RWPE2 (cell line): ENCODE measurements at regions not wholly inside any gene's neighbourhood (a gene's known extent, or its start where the extent isn't known, plus 50 kb on each side); places are given as distances from the start of the nearest gene placed in this dataset.

Source experiments
- ATAC-seq: fragments of 200-7000 bp; cut with Tn5 transposase; 3 replicates; pipeline ENCODE4 v1.9.1; 2021; ENCODE audit warnings: low read depth
- DNase-seq: peaks from one replicate; pipeline ENCODE4 v3.0.0-alpha.2; 2020; ENCODE audit warnings: low spot score
- H3K27ac ChIP-seq: fragments of 450-650 bp; 2 replicates; pipeline ENCODE4 v1.5.1; 2017; ENCODE audit warnings: mild to moderate bottlenecking; ENCODE audit not compliant: poor library complexity, severe bottlenecking
- H3K27me3 ChIP-seq: fragments of 250-450 bp; sonication (Bioruptor Pico); 2 replicates; pipeline ENCODE4 v1.5.1; 2021; ENCODE audit warnings: mild to moderate bottlenecking, moderate library complexity; ENCODE audit not compliant: insufficient read depth, poor library complexity, severe bottlenecking
- H3K36me3 ChIP-seq: fragments of 250-450 bp; sonication (Bioruptor Pico); 2 replicates; pipeline ENCODE4 v1.5.1; 2020; ENCODE audit warnings: low read depth, mild to moderate bottlenecking, moderate library complexity
- H3K4me1 ChIP-seq: fragments of 250-450 bp; sonication (Bioruptor Pico); 2 replicates; pipeline ENCODE4 v1.5.1; 2021; ENCODE audit warnings: mild to moderate bottlenecking, moderate library complexity; ENCODE audit not compliant: insufficient read depth, poor library complexity, severe bottlenecking
- H3K4me3 ChIP-seq: fragments of 250-450 bp; sonication (Bioruptor Pico); 2 replicates; pipeline ENCODE4 v1.5.1; 2021; ENCODE audit warnings: mild to moderate bottlenecking, moderate library complexity; ENCODE audit not compliant: severe bottlenecking
- H3K9me3 ChIP-seq: fragments of 250-450 bp; sonication (Bioruptor Pico); 2 replicates; pipeline ENCODE4 v1.5.1; 2021; ENCODE audit warnings: mild to moderate bottlenecking, moderate library complexity; ENCODE audit not compliant: severe bottlenecking
- TF ChIP-seq, protein P1 (sequence below): fragments of 450-650 bp; IDR thresholded peaks from one replicate; pipeline ENCODE4 v1.5.1; 2017; ENCODE audit warnings: mild to moderate bottlenecking, moderate library complexity; ENCODE audit not compliant: poor library complexity, severe bottlenecking

DNA sequence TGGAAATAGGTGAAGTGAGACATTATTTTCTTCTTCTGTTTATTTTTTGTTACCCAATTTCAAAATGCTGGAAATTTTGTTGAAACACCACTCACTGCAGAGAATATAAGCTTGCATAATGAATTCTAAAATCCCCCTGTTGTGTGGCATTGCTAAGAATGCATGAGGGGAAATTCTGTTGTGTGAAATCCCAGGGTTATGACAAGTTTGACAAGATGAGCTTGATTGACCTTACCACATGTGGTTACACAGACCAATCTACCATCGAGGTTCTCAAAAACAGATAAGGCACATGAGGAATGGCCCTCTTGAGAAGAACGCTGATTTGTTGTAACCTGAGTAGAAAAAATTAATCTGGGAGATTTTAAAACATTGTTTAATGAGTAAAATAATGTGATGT is 261.6 kb upstream of the MMADHC start:
- H3K36me3 ChIP-seq = no peaks in the 10 kb centered on the region
- no peak overlapping the region for H3K4me3 ChIP-seq
- ATAC-seq (no peak), DNase-seq (no peak)
- TF ChIP-seq, protein P1, sequence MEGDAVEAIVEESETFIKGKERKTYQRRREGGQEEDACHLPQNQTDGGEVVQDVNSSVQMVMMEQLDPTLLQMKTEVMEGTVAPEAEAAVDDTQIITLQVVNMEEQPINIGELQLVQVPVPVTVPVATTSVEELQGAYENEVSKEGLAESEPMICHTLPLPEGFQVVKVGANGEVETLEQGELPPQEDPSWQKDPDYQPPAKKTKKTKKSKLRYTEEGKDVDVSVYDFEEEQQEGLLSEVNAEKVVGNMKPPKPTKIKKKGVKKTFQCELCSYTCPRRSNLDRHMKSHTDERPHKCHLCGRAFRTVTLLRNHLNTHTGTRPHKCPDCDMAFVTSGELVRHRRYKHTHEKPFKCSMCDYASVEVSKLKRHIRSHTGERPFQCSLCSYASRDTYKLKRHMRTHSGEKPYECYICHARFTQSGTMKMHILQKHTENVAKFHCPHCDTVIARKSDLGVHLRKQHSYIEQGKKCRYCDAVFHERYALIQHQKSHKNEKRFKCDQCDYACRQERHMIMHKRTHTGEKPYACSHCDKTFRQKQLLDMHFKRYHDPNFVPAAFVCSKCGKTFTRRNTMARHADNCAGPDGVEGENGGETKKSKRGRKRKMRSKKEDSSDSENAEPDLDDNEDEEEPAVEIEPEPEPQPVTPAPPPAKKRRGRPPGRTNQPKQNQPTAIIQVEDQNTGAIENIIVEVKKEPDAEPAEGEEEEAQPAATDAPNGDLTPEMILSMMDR = no peak
- no peaks in the 10 kb centered on the region for H3K9me3 ChIP-seq
- H3K27ac ChIP-seq = no peak overlapping the region
- no peaks in the 10 kb centered on the region for H3K4me1 ChIP-seq
- no peaks in the 10 kb centered on the region for H3K27me3 ChIP-seq

DNA sequence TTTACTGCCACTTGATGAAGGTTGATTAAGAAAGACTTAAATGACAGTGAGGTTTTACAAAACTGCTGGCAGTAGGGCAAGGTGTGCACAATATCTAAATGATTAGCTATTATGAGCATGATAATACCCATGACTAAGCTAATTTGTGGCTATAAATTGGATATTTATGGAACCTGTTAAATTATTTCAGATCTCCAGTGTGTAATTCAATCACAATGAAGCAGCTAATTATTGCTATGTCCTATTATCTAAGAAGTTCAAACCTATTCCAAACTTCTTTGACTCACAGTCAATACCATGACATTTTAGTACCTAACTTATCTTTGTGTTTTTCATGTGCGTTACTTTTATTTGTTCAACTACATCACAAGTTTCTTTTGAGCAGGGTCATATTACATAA is 253.8 kb upstream of the MMADHC start:
- Histone ChIP-seq H3K4me1 (no peaks in the 10 kb centered on the region), H3K4me3 (no peak overlapping the region), H3K27ac (no peak overlapping the region), H3K9me3 (no peaks in the 10 kb centered on the region), H3K36me3 (no peaks in the 10 kb centered on the region), H3K27me3 (no peaks in the 10 kb centered on the region)
- ATAC-seq (no peak), DNase-seq (no peak)
- TF ChIP-seq, protein P1 = no peak

DNA sequence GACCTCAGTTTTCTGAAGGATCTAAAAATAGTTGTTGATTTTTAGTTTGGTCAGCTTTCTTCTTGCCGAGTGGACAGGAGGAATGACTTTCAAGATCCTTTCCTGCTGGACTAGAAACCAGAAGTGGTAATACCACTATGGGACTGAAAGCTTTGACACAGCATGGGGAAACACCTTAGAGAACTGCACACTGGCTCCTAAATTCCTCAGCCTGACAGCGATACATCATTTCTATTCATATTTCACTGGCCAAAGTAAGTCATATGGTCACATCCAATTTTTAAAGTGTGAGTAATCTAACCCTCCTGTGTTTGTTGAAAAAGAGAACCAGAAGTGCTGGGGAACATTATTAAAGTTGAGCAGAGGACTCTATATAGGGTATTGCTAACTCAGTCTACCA is 244.7 kb upstream of the MMADHC start:
- no peak for ATAC-seq
- H3K9me3 ChIP-seq = no peaks in the 10 kb centered on the region
- H3K27ac ChIP-seq = no peak overlapping the region
- H3K4me3 ChIP-seq = no peak overlapping the region
- no peaks in the 10 kb centered on the region for H3K27me3 ChIP-seq
- TF ChIP-seq, protein P1 = no peak
- DNase-seq = no peak
- no peaks in the 10 kb centered on the region for H3K36me3 ChIP-seq
- H3K4me1 ChIP-seq = no peaks in the 10 kb centered on the region

DNA sequence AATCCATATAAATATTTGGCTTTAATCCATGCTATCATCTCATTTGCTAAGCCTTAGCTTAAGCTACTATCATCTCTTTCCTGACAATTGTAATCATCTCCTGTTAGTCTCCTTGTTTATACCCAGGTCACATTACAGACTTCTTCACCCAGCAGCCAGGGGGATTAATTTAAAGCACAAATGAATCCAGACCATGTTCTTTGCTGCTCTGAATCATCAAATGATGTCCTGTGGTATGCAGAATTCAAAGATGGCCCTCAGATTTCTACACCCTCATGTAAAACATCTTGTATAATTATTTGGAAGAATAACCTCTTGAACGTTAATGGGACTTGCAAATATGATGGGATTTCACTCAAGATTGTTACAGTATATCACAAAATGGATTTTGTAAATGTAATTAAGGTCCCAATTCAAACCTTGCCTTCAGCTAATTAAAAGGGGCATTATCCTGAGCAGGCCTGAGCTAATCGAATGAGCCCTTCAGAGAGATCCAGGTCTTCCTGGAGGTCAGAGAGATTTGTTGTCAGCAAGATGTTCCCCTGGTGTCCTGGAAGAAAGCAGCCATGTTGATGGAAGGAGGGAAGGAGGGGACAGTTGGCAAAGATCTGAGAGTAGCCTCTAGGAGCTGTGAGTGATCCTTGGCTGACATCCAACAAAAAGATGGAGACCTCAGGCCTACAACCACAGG is 241.1 kb upstream of the MMADHC start:
- Histone ChIP-seq H3K27me3 (no peaks in the 10 kb centered on the region), H3K4me3 (no peak overlapping the region), H3K36me3 (no peaks in the 10 kb centered on the region), H3K4me1 (no peaks in the 10 kb centered on the region), H3K27ac (no peak overlapping the region), H3K9me3 (no peaks in the 10 kb centered on the region)
- DNase-seq = no peak
- TF ChIP-seq, protein P1 = no peak
- ATAC-seq = no peak

DNA sequence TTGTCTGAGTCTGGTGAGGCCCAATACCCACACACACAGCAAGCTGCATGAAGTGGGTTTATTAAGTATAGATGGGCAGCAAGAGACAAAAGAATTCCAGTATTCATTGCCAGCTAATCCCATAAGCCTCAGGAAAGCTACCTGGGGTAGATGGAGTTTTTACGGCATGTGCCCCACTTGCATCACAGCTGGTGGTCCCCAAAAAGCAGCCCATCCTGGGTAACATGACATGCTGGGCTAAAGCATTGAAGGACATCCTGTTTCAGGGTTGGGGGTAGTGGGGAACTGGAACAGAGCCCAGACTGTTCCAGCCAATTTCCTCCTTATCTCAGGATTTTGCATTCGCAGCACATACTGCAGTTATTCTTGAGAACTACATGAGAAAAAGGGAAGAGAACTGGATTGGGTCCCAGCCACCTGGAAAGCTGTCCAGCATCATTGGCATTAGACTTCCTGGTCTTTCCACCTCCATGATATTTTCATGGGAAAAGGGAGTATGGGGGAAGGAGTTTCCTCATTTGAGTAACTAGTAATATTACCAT is 240.1 kb upstream of the MMADHC start:
- DNase-seq = no peak
- Histone ChIP-seq H3K36me3 (no peaks in the 10 kb centered on the region), H3K4me3 (no peak overlapping the region), H3K4me1 (no peaks in the 10 kb centered on the region), H3K27me3 (no peaks in the 10 kb centered on the region), H3K27ac (no peak overlapping the region), H3K9me3 (no peaks in the 10 kb centered on the region)
- ATAC-seq = no peak
- TF ChIP-seq, protein P1 = no peak
